A549 (cell line): ENCODE measurements at regions not wholly inside any gene's neighbourhood (a gene's known extent, or its start where the extent isn't known, plus 50 kb on each side); places are given as distances from the start of the nearest gene placed in this dataset.

ENCODE experiments used
- ATAC-seq, 2 experiments: fragments of 200-7000 bp in 1 of 2; fragments of >200 bp in 1 of 2; cut with Nextera tagmentation in 1 of 2; cut with Tn5 transposase in 1 of 2; 3 replicates each; pipeline versions ENCODE4 v1.8.0 to v1.9.1; 2018 to 2020; ENCODE audit warnings: mild to moderate bottlenecking in 1 of 2, moderate library complexity in 1 of 2
- CTCF ChIA-PET: fragments of 300-600 bp; sonication (Branson Sonifier 250); formaldehyde crosslinking; extraction: SDS; loops from one replicate; lab custom pipeline; 2021; ENCODE audit warnings: antibody characterized with exemption, inconsistent platforms; lab: Yijun Ruan, JAX
- POLR2A ChIA-PET: fragments of 350-600 bp; formaldehyde crosslinking; extraction: SDS; loops from one replicate; lab custom pipeline; 2021; ENCODE audit warnings: antibody characterized with exemption, inconsistent platforms; lab: Yijun Ruan, JAX
- DNase-seq, 2 experiments: peaks; one replicate each; pipeline versions ENCODE4 v3.0.0 to v3.0.0-alpha.2; 2011 to 2016; ENCODE audit warnings: low read depth in 1 of 2, low spot score in 1 of 2
- FAIRE-seq: peaks from 2 replicates; lab custom pipeline; 2011; peaks lifted over from hg19 to GRCh38; lab: Jason Lieb, UNC
- H3K27ac ChIP-seq, 2 experiments: fragments of >200 bp; sonication (Bioruptor Twin); formaldehyde crosslinking; 3 replicates each; pipeline ENCODE4 v1.5.1; 2016 to 2017
- H3K4me1 ChIP-seq: fragments of >200 bp; sonication (Bioruptor Twin); formaldehyde crosslinking; 3 replicates; pipeline ENCODE4 v1.6.1; 2016
- H3K4me2 ChIP-seq: fragments of >200 bp; sonication (Bioruptor Twin); formaldehyde crosslinking; 3 replicates; pipeline ENCODE4 v1.6.1; 2016
- H3K4me3 ChIP-seq: fragments of >200 bp; sonication (Bioruptor Twin); formaldehyde crosslinking; 3 replicates; pipeline ENCODE4 v1.5.1; 2016
- H3K9me3 ChIP-seq: fragments of >200 bp; sonication (Bioruptor Twin); formaldehyde crosslinking; 3 replicates; pipeline ENCODE4 v1.6.1; 2016
- CBX8 ChIP-seq: fragments of 200-600 bp; sonication (generic); IDR thresholded peaks from 2 replicates; pipeline ENCODE4 v1.6.1; 2016
- CHD2 ChIP-seq: fragments of 150-350 bp; IDR thresholded peaks from 2 replicates; pipeline ENCODE4 v1.6.1; 2014; ENCODE audit warnings: low read length; ENCODE audit not compliant: partially characterized antibody
- EHF ChIP-seq: fragments of 250-450 bp; sonication (Bioruptor Pico); IDR thresholded peaks from 2 replicates; pipeline ENCODE4 v1.5.0; 2020; ENCODE audit warnings: mild to moderate bottlenecking
- ESRRA ChIP-seq: fragments of 150-350 bp; IDR thresholded peaks from 2 replicates; pipeline ENCODE4 v1.6.1; 2014; ENCODE audit warnings: mild to moderate bottlenecking, low read length, borderline replicate concordance
- HOXA7 ChIP-seq: fragments of 250-450 bp; sonication (Bioruptor Pico); IDR thresholded peaks from 2 replicates; pipeline ENCODE4 v1.5.0; 2020; ENCODE audit warnings: mild to moderate bottlenecking, moderate library complexity
- HOXB5 ChIP-seq: fragments of 250-450 bp; sonication (Bioruptor Pico); IDR thresholded peaks from 2 replicates; pipeline ENCODE4 v1.5.0; 2020; ENCODE audit warnings: mild to moderate bottlenecking, moderate library complexity
- JUNB ChIP-seq: fragments of >200 bp; sonication (Bioruptor Twin); formaldehyde crosslinking; IDR thresholded peaks from 2 replicates; pipeline ENCODE4 v1.6.1; 2016
- MAFK ChIP-seq: fragments of 450-650 bp; IDR thresholded peaks from 2 replicates; pipeline ENCODE4 v1.6.1; 2014; ENCODE audit not compliant: partially characterized antibody
- MAZ ChIP-seq: fragments of 150-350 bp; IDR thresholded peaks from 2 replicates; pipeline ENCODE4 v1.6.1; 2014; ENCODE audit warnings: antibody characterized with exemption, low read depth, low read length, borderline replicate concordance
- NFE2L2 ChIP-seq: fragments of 150-350 bp; conservative IDR thresholded peaks from 2 replicates; pipeline ENCODE4 v1.6.1; 2014; ENCODE audit warnings: low read length
- NPAS2 ChIP-seq: fragments of 250-450 bp; sonication (Bioruptor Pico); IDR thresholded peaks from 2 replicates; pipeline ENCODE4 v1.8.0; 2022; ENCODE audit warnings: mild to moderate bottlenecking, moderate library complexity, borderline replicate concordance
- NR3C1 ChIP-seq: fragments of >200 bp; sonication (Bioruptor Twin); formaldehyde crosslinking; IDR thresholded peaks from 3 replicates; pipeline ENCODE4 v1.6.1; 2017
- PHF8 ChIP-seq: fragments of 200-600 bp; sonication (generic); IDR thresholded peaks from 2 replicates; pipeline ENCODE4 v1.6.1; 2016; ENCODE audit warnings: low read depth, mild to moderate bottlenecking, antibody characterized with exemption, moderate library complexity, borderline replicate concordance
- POLR2AphosphoS2 ChIP-seq: conservative IDR thresholded peaks from 2 replicates; pipeline ENCODE4 v1.6.1; 2012; ENCODE audit warnings: low read length, improper control_type of control experiment, inconsistent platforms
- RAD21 ChIP-seq, 2 experiments: fragments of >200 bp in 1 of 2; sonication (Bioruptor Twin) in 1 of 2; formaldehyde crosslinking in 1 of 2; IDR thresholded peaks in 1 of 2; conservative IDR thresholded peaks in 1 of 2; 2 replicates in 1 of 2; 3 replicates in 1 of 2; pipeline ENCODE4 v1.6.1; 2012 to 2018; ENCODE audit warnings: inconsistent platforms in 1 of 2
- RCOR1 ChIP-seq: fragments of 150-350 bp; IDR thresholded peaks from 2 replicates; pipeline ENCODE4 v1.6.1; 2014; ENCODE audit warnings: antibody characterized with exemption, low read length, low read depth
- ZNF302 ChIP-seq: fragments of 250-450 bp; sonication (Bioruptor Pico); IDR thresholded peaks from 2 replicates; pipeline ENCODE4 v1.9.0; 2021; ENCODE audit warnings: inconsistent platforms, mild to moderate bottlenecking, moderate library complexity
- WGBS: methylation state at CpG from one replicate; pipeline ENCODE4 v1.1.6; 2017; ENCODE audit errors: missing lambda C conversion rate; 5-methylcytosine and 5-hydroxymethylcytosine counted together
- TF ChIP-seq, protein P1 (sequence below): IDR thresholded peaks from 2 replicates; pipeline ENCODE4 v1.6.1; 2012
- TF ChIP-seq, protein P2 (sequence below): fragments of >200 bp; sonication (Bioruptor Twin); formaldehyde crosslinking; IDR thresholded peaks from 3 replicates; pipeline ENCODE4 v1.5.1; 2016
- TF ChIP-seq, protein P3 (sequence below): IDR thresholded peaks from 2 replicates; pipeline ENCODE4 v1.6.1; 2012
- TF ChIP-seq, protein P4 (sequence below): fragments of 200-600 bp; sonication (generic); IDR thresholded peaks from 2 replicates; pipeline ENCODE4 v1.6.1; 2016; ENCODE audit warnings: antibody characterized with exemption, mild to moderate bottlenecking, moderate library complexity
- TF ChIP-seq, protein P5 (sequence below): fragments of >200 bp; sonication (Bioruptor Twin); formaldehyde crosslinking; IDR thresholded peaks from 2 replicates; pipeline ENCODE4 v1.6.1; 2016

DNA sequence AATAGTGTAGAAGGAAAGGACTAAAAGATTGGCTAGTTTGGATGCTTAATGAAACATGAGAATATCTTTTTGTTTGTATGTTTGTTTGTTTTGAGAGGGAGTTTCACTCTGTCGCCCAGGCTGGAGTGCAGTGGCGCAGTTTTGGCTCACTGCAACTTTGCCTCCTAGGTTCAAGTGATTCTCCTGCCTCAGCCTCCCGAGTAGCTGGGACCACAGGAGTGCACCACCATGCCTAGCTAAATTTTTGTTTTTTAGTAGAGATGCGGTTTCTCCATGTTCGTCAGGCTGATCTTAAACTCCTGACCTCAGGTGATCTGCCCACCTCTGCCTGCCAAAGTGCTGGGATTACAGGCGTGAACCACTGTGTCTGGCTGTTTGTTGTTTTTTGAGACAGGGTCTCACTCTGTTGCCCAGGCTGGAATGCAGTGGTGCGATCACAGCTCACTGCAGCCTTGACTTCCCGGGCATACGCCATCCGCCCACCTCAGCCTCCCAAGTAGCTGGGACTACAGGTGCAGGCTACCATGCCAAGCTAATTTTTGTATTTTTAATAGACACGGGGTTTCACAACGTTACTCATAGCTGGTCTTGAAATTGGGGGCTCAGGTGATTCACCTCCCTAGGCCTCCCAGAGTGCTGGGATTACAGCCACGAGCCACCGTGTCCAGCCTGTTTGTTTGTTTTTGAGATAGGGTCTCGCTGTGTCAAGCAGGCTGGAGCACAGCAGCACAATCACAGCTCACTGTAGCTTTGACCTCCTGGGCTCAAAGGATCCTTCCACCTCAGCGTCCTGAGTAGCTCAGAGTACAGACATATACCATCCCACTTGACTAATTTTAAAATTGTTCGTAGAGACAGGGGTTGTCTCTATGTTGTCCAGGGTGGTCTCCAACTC is 209.2 kb downstream of the MYCN start:
- DNase-seq (no peak), FAIRE-seq (no peak), ATAC-seq (peak in 1 of 2 experiments; percentile 47; a peak in 2 of 6 replicates)
- TF ChIP-seq, protein P1, sequence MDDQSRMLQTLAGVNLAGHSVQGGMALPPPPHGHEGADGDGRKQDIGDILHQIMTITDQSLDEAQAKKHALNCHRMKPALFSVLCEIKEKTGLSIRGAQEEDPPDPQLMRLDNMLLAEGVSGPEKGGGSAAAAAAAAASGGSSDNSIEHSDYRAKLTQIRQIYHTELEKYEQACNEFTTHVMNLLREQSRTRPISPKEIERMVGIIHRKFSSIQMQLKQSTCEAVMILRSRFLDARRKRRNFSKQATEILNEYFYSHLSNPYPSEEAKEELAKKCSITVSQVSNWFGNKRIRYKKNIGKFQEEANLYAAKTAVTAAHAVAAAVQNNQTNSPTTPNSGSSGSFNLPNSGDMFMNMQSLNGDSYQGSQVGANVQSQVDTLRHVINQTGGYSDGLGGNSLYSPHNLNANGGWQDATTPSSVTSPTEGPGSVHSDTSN = no peak
- no peak for TF ChIP-seq RCOR1
- TF ChIP-seq CBX8 = no peak
- no peak for TF ChIP-seq NPAS2 (CRISPR knock-in tag)
- no peak for TF ChIP-seq POLR2AphosphoS2
- TF ChIP-seq, protein P2, sequence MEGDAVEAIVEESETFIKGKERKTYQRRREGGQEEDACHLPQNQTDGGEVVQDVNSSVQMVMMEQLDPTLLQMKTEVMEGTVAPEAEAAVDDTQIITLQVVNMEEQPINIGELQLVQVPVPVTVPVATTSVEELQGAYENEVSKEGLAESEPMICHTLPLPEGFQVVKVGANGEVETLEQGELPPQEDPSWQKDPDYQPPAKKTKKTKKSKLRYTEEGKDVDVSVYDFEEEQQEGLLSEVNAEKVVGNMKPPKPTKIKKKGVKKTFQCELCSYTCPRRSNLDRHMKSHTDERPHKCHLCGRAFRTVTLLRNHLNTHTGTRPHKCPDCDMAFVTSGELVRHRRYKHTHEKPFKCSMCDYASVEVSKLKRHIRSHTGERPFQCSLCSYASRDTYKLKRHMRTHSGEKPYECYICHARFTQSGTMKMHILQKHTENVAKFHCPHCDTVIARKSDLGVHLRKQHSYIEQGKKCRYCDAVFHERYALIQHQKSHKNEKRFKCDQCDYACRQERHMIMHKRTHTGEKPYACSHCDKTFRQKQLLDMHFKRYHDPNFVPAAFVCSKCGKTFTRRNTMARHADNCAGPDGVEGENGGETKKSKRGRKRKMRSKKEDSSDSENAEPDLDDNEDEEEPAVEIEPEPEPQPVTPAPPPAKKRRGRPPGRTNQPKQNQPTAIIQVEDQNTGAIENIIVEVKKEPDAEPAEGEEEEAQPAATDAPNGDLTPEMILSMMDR = no peak
- TF ChIP-seq, protein P3, sequence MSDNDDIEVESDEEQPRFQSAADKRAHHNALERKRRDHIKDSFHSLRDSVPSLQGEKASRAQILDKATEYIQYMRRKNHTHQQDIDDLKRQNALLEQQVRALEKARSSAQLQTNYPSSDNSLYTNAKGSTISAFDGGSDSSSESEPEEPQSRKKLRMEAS = no peak
- TF ChIP-seq HOXA7 (CRISPR knock-in tag) = no peak
- no peak for TF ChIP-seq EHF (CRISPR knock-in tag)
- TF ChIP-seq ESRRA = no peak
- H3K4me1 ChIP-seq = no peaks in the 10 kb centered on the region
- no peak overlapping the region for H3K4me3 ChIP-seq
- H3K4me2 ChIP-seq = no peak overlapping the region
- POLR2A ChIA-PET = no interaction called here
- H3K27ac ChIP-seq = no peak overlapping the region
- 52% methylated on average over 17 of the region's 17 CpGs for WGBS
- CTCF ChIA-PET = no interaction called here
- H3K9me3 ChIP-seq = no peaks in the 10 kb centered on the region

DNA sequence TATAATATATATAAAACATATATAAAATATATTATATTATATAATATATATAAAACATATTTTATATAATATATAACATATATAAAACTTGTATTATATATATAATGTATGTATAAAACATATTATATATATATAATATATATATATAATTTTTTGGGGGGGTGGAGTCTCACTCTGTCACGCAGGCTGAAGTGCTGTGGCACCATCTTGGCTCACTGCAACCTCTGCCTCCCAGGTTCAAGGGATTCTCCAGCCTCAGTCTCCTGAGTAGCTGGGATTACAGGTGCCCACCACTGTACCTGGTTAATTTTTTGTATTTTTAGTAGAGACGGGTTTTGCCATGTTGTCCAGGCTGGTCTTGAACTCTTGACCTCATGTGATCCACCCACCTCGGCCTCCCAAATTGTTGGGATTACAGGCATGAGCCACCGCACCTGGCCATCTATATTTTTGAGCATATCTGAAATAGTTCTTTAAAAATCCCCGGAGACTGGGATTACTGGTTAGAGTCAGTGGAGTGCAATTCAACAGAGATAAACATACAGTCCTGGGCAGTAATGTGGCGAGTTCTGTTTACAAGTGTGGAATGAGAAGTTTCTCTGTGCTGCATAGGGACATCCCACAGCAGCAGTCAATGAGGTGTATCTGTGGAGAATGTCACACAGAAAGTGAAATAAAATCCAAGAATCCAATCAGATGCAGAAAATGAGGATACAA is 208.4 kb downstream of the MYCN start:
- no peaks in the 10 kb centered on the region for H3K9me3 ChIP-seq
- 23% methylated on average over 6 of the region's 6 CpGs for WGBS
- DNase-seq = no peak
- H3K4me2 ChIP-seq = no peak overlapping the region
- no peaks in the 10 kb centered on the region for H3K4me1 ChIP-seq
- no peak overlapping the region for H3K27ac ChIP-seq
- no peak for FAIRE-seq
- TF ChIP-seq ZNF302 (CRISPR knock-in tag) = no peak
- TF ChIP-seq RAD21 (conservative IDR thresholded peaks at IDR 0.05 in 1 of 2, IDR thresholded peaks at IDR 0.05 in 1 of 2) = no peak
- no peak for TF ChIP-seq NPAS2 (CRISPR knock-in tag)
- TF ChIP-seq, protein P4, sequence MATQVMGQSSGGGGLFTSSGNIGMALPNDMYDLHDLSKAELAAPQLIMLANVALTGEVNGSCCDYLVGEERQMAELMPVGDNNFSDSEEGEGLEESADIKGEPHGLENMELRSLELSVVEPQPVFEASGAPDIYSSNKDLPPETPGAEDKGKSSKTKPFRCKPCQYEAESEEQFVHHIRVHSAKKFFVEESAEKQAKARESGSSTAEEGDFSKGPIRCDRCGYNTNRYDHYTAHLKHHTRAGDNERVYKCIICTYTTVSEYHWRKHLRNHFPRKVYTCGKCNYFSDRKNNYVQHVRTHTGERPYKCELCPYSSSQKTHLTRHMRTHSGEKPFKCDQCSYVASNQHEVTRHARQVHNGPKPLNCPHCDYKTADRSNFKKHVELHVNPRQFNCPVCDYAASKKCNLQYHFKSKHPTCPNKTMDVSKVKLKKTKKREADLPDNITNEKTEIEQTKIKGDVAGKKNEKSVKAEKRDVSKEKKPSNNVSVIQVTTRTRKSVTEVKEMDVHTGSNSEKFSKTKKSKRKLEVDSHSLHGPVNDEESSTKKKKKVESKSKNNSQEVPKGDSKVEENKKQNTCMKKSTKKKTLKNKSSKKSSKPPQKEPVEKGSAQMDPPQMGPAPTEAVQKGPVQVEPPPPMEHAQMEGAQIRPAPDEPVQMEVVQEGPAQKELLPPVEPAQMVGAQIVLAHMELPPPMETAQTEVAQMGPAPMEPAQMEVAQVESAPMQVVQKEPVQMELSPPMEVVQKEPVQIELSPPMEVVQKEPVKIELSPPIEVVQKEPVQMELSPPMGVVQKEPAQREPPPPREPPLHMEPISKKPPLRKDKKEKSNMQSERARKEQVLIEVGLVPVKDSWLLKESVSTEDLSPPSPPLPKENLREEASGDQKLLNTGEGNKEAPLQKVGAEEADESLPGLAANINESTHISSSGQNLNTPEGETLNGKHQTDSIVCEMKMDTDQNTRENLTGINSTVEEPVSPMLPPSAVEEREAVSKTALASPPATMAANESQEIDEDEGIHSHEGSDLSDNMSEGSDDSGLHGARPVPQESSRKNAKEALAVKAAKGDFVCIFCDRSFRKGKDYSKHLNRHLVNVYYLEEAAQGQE = no peak
- no peak for TF ChIP-seq JUNB
- no peak for TF ChIP-seq MAFK
- TF ChIP-seq NFE2L2 = no peak
- TF ChIP-seq, protein P5, sequence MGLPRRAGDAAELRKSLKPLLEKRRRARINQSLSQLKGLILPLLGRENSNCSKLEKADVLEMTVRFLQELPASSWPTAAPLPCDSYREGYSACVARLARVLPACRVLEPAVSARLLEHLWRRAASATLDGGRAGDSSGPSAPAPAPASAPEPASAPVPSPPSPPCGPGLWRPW = no peak
- TF ChIP-seq HOXB5 = no peak
- no peak for TF ChIP-seq CHD2
- TF ChIP-seq NR3C1 = no peak
- TF ChIP-seq, protein P2 = no peak
- no peak for TF ChIP-seq PHF8
- no peak for TF ChIP-seq MAZ
- CTCF ChIA-PET = no interaction called here
- H3K4me3 ChIP-seq = no peak overlapping the region
- POLR2A ChIA-PET = no interaction called here
- ATAC-seq = peak in 1 of 2 experiments; percentile 42; a peak in 1 of 6 replicates
